ENCODE measurements at regions not wholly inside any gene's neighbourhood (a gene's known extent, or its start where the extent isn't known, plus 50 kb on each side); places are given as distances from the start of the nearest gene placed in this dataset.

DNA sequence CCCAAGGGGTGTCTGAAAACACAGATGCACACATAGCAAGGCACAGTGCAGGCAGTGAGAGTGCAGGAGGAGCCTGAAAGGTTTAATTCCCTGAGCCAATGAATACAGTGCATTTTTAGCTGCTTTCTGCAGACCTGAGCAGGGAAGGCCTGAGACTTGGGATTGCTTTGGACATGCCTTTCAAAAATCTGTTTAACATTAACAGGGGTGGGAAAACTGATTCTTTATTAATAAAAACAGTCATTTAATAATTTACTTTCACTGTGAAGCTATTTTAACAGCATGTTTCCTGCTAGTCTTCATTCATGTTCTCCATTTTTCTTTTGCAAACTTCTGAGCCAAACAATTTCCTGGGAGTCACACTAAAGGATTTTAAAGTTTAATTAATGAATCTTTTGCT lies 488.1 kb downstream of the SMARCA1 start:
- Mint-ChIP-seq H3K4me3 (no peak overlapping the region), H3K4me1 (no peaks in the 10 kb centered on the region), H3K9me3 (peaks cover 0 to 2% (median 0%) of the 10 kb centered on the region in 7 donors), H3K27ac (no peak overlapping the region), H3K36me3 (no peaks in the 10 kb centered on the region), H3K27me3 (no peaks in the 10 kb centered on the region)
- DNase-seq (no peak), ATAC-seq (ENCODE audit: low read depth in 2 of 2) (no peak)

DNA sequence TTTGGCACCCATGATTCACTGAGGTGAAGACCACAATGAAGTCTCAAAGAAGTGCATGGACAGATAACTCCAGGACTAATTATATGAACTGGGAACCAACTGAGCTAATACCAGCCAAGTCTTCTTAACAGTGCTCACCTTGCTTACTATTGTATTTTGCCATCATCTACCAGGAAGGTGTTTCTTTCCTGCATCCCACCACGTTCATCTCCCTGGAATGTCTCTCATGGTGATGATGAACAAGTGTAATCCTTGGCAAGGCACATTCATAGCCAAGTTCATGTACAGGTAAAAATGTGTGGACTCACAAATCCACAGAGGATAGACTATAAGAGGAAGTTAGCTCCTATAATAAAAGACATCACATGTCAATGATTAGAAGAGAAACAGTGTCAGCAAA lies 489.1 kb downstream of the SMARCA1 start:
- Mint-ChIP-seq H3K9me3 (peaks cover 0 to 2% (median 0%) of the 10 kb centered on the region in 7 donors), H3K27ac (no peak overlapping the region), H3K27me3 (no peaks in the 10 kb centered on the region), H3K36me3 (no peaks in the 10 kb centered on the region), H3K4me1 (no peaks in the 10 kb centered on the region), H3K4me3 (no peak overlapping the region)
- ATAC-seq (ENCODE audit: low read depth in 2 of 2) = no peak
- no peak for DNase-seq

DNA sequence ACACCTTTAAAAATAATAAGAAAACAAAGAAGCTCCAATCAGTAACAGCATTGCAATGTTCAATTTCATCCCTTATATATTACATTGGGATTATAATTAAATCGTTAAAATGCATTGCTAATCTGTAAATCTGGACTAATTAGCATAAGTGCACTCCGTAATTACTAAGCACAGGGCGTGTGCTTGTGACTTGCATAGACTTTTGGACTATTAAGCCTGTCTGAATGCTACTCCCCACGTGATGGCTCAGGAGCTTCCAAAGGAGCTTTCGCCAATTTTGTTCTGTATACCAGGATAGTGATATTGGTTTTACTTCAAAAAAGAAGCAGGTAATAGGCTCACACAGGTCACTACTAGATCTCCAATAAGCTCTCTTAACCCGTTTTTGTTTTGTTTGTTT lies 497.1 kb downstream of the SMARCA1 start:
- no peaks in the 10 kb centered on the region for H3K36me3 Mint-ChIP-seq
- no peaks in the 10 kb centered on the region for H3K27me3 Mint-ChIP-seq
- ATAC-seq (ENCODE audit: low read depth in 2 of 2) (no peak), DNase-seq (no peak)
- H3K27ac Mint-ChIP-seq = no peak overlapping the region
- H3K4me1 Mint-ChIP-seq = no peaks in the 10 kb centered on the region
- H3K4me3 Mint-ChIP-seq = no peak overlapping the region
- peaks cover 0 to 10% (median 0%) of the 10 kb centered on the region in 7 donors for H3K9me3 Mint-ChIP-seq

DNA sequence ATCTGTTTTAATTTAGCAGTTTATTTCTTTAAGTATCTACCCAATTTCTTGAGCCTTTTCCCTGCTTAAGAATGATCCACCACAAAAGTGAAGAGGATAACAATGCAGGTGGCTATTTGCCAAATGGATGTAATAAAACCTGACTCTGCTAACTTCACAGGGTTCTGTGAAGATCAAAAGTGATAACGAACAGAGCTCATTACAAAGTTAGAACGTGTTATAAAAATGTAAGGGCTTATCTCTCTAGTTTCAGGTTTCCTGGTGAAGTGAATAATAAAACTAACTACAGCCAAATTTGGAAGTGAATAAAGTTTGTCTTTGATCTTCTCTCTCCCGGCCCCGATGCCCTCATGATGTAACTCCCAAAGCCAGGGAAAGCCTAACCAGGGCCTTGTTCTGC lies 497.9 kb downstream of the SMARCA1 start:
- Mint-ChIP-seq H3K4me3 (no peak overlapping the region), H3K4me1 (no peaks in the 10 kb centered on the region), H3K9me3 (peaks cover 0 to 10% (median 0%) of the 10 kb centered on the region in 7 donors), H3K27ac (no peak overlapping the region), H3K36me3 (no peaks in the 10 kb centered on the region), H3K27me3 (no peaks in the 10 kb centered on the region)
- DNase-seq (no peak), ATAC-seq (ENCODE audit: low read depth in 2 of 2) (no peak)

DNA sequence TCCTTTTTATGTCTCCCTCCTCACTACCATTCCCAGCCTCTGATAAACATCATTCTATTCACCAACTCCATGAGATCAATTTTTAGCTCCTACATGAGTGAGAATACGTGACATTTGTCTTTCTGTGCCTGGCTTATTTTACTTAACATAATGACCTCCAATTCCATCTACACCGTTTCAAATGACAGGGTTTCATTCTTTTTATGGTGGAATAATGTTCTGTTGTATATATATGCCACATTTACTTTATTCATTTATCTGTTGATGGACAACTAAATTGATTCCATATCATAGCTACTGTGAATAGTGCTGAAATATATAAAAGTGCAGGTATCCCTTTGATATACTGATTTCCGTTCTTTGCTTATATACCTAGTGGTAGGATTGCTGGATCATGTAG lies 503.9 kb downstream of the SMARCA1 start:
- H3K9me3 Mint-ChIP-seq = peaks cover 0 to 9% (median 0%) of the 10 kb centered on the region in 7 donors
- ATAC-seq (ENCODE audit: low read depth in 2 of 2) = no peak
- no peak overlapping the region for H3K27ac Mint-ChIP-seq

DNA sequence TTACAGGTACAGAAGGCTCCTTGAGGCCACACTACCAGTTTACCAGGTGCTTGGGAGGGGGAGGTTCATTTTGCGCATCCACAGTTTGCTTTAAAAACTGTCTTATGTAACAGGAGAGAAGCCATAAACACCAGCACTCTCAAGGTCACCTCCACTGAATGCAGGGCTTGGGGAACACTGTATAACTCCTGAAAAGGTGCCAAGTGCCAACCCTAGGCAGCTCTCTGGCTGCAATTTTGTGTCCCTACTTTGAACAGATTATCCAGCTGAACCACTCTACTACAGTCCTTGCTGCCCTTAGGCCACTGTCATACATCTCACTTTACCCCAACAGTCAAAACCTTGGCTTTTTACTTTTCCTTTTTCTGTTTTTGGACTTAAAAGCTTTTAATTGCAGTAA lies 507.9 kb downstream of the SMARCA1 start:
- no peaks in the 10 kb centered on the region for H3K36me3 Mint-ChIP-seq
- H3K27ac Mint-ChIP-seq = no peak overlapping the region
- ATAC-seq (ENCODE audit: low read depth in 2 of 2) = no peak
- peaks cover 0 to 1% (median 0%) of the 10 kb centered on the region in 7 donors for H3K9me3 Mint-ChIP-seq
- no peak for DNase-seq
- no peaks in the 10 kb centered on the region for H3K4me1 Mint-ChIP-seq
- H3K4me3 Mint-ChIP-seq = no peak overlapping the region
- H3K27me3 Mint-ChIP-seq = peaks cover 0 to 3% (median 0%) of the 10 kb centered on the region in 3 donors

More for the DNA sequence above, 503.9 kb downstream of the SMARCA1 start:
- H3K27me3 Mint-ChIP-seq = no peaks in the 10 kb centered on the region
- H3K4me1 Mint-ChIP-seq = no peaks in the 10 kb centered on the region
- no peak overlapping the region for H3K4me3 Mint-ChIP-seq
- no peaks in the 10 kb centered on the region for H3K36me3 Mint-ChIP-seq
- DNase-seq = no peak

DNA sequence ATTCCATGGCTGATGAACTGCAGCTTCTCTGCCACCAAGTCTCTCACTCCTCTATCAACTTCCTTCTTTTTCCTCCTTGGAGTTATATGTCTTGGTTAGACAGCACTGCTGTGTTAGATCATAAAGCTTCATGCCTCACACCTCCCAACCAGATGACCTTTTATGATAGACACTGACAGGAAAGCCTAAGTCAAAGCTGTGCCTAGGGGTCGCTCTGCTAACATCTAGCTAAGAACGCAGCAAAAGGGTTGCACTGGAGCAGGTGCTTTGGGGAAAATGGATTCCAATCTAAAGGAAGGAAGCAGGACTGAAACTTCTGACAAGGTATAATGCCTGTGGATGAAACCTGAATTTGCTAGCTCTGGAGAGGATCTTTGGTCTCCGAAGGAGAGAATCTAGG lies 509.7 kb downstream of the SMARCA1 start:
- no peak overlapping the region for H3K4me3 Mint-ChIP-seq
- peaks cover 0 to 3% (median 0%) of the 10 kb centered on the region in 7 donors for H3K9me3 Mint-ChIP-seq
- no peaks in the 10 kb centered on the region for H3K36me3 Mint-ChIP-seq
- no peaks in the 10 kb centered on the region for H3K4me1 Mint-ChIP-seq
- DNase-seq = no peak
- H3K27me3 Mint-ChIP-seq = peaks cover 0 to 3% (median 0%) of the 10 kb centered on the region in 3 donors
- ATAC-seq (ENCODE audit: low read depth in 2 of 2) = no peak
- no peak overlapping the region for H3K27ac Mint-ChIP-seq

DNA sequence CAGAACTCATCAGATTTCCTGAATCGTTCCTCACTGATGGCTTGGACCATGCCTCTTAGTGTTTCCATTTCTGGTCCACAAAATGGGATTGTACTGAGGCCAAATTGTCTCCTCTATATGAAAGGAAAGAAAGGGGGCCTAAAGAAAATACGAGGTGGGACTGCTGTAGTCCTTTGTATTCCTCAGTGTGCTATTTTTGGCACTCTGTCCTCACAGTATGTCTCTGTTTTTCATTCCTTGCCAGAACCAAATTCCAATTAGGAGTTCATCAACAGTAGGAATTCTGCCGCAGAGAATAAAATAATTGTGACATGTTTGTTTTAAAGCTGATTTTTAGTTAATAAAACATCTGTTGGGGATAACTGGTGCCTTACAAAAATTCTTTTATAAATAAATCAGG lies 515.7 kb downstream of the SMARCA1 start:
- no peak overlapping the region for H3K4me3 Mint-ChIP-seq
- no peaks in the 10 kb centered on the region for H3K4me1 Mint-ChIP-seq
- peaks cover 0 to 5% (median 2%) of the 10 kb centered on the region in 7 donors for H3K9me3 Mint-ChIP-seq
- no peaks in the 10 kb centered on the region for H3K36me3 Mint-ChIP-seq
- ATAC-seq (ENCODE audit: low read depth in 2 of 2) (no peak), DNase-seq (no peak)
- peaks cover 0 to 3% (median 0%) of the 10 kb centered on the region in 3 donors for H3K27me3 Mint-ChIP-seq
- no peak overlapping the region for H3K27ac Mint-ChIP-seq

DNA sequence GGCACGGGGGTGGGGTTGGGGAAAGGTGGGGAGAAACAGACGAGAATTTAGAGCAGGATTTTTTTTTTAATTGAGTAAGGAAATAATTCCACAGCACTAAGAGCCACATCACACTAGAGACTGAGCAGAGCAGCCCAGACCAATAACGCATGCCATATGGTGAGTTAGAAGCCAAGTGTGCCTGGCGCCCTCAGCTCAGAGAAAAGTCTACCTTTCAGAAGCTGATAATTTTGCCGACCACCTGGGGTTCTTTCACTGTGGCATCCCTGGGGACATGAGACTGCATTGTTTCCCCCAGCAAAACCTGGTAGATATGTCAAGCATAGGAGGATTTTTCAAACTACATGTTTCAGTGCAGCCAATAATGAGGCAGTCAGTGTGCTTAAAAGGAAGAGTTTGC lies 516.8 kb downstream of the SMARCA1 start:
- Mint-ChIP-seq H3K9me3 (peaks cover 0 to 7% (median 4%) of the 10 kb centered on the region in 7 donors), H3K36me3 (no peaks in the 10 kb centered on the region), H3K4me3 (no peak overlapping the region), H3K4me1 (no peaks in the 10 kb centered on the region), H3K27me3 (no peaks in the 10 kb centered on the region), H3K27ac (no peak overlapping the region)
- ATAC-seq (ENCODE audit: low read depth in 2 of 2) (no peak), DNase-seq (no peak)

DNA sequence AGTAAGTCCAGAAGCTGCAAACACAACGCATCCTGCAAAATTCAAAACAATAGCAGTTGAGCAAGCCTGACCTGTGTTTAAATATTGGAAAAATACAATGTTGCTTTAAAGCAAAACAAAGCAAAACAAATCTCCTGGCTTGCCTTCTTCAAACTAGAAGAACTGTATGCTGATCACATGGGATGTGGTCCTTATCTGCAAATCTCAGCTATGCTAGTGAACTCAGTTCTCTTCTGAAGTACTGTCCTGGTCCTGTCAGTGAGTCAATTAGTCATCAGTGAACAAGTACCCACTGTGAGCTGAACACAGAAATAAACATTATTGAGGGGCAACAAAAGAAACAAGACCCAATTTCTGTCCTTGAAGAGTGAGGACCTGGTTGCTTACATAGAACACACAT lies 522.5 kb downstream of the SMARCA1 start:
- H3K4me1 Mint-ChIP-seq = no peaks in the 10 kb centered on the region
- ATAC-seq (ENCODE audit: low read depth in 2 of 2) (no peak), DNase-seq (no peak)
- H3K27me3 Mint-ChIP-seq = no peaks in the 10 kb centered on the region
- no peak overlapping the region for H3K27ac Mint-ChIP-seq
- peaks cover 0 to 9% (median 4%) of the 10 kb centered on the region in 7 donors for H3K9me3 Mint-ChIP-seq
- H3K36me3 Mint-ChIP-seq = no peaks in the 10 kb centered on the region
- no peak overlapping the region for H3K4me3 Mint-ChIP-seq

DNA sequence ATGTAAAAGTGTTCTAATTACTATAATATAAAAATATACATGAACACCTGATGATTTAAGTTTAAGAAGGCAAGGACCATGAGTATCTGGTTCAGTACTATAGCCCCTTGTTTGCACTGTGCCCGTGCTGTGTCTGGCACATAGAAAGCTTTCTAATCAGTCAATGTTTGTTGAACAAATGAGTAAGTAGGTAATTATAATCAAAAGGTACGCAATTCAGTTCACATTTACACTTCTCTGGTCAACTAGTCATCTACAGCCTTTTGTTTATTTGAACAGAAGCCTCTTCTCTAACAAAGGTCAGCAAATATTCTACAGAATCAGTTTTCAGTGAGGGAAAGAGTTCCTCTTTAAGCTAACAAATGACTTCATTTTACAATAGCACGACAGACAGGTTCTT lies 523.3 kb downstream of the SMARCA1 start:
- peaks cover 0 to 9% (median 4%) of the 10 kb centered on the region in 7 donors for H3K9me3 Mint-ChIP-seq
- no peak overlapping the region for H3K4me3 Mint-ChIP-seq
- DNase-seq (no peak), ATAC-seq (ENCODE audit: low read depth in 2 of 2) (no peak)
- H3K27me3 Mint-ChIP-seq = no peaks in the 10 kb centered on the region
- no peaks in the 10 kb centered on the region for H3K36me3 Mint-ChIP-seq
- no peak overlapping the region for H3K27ac Mint-ChIP-seq
- no peaks in the 10 kb centered on the region for H3K4me1 Mint-ChIP-seq

DNA sequence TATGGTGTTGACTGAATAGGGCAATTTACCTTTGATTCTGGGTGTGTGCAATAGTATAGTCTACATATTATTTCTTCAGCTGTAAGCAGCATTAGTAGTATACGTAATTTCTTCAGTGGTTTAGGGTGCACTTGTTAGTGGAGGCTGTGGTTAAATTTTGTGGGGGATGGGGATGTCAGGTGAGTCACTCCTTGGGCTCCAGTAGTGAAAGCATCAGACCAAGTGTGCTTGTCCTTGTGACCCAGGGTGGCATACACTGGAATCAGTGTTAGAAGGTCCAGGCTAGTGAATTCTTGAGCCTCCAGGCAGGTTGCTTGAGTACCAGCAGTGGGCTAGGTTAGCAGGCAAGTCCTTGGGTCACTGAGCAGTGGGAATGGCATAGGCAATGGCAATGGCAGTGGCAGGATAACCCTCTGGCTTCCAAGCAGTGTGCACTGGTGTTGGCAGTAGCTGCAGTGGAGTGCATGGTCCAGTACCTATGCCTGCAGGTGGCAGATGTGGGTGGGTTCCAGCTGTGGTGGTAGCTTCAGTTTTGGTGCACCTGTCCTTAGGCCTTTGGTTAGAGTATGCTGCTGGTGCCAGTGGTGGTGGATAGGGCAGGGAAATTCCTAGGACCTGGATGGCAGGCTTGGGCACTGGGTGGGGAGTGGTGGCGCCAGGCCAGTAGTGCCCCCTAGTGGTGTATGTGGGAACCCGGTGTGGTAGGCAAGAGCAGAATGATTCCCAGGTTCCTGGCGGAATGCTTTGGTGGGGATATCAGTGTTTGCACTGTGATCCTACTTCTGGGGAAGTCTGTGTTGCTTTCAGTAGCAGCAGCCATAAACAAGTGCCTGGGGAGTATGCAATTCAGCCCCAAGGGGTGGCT lies 531.0 kb downstream of the SMARCA1 start:
- Mint-ChIP-seq H3K27me3 (no peaks in the 10 kb centered on the region), H3K4me1 (no peaks in the 10 kb centered on the region), H3K27ac (no peak overlapping the region), H3K4me3 (no peak overlapping the region), H3K36me3 (no peaks in the 10 kb centered on the region), H3K9me3 (peaks cover 5 to 22% (median 9%) of the 10 kb centered on the region in 7 donors)
- ATAC-seq (ENCODE audit: low read depth in 2 of 2) = no peak
- no peak for DNase-seq

DNA sequence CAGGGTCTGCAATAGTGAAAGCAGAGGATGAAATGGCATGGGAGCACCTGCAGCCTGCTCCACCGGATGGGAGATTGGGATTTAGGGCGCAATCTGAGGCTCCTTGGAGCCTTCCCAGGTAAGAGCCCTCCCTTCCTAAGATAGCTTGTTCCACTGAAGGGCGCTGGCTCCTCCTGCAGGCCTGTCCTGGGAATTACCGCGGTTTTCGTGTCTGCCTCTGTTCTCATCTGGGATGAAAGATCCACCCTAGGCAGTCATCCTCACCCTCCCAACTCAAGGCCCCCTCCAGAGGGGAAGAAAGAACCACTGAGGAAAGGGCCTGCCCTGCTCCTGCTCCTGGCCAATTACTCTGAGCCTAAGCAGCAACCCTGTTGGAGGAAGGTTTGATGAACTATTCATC lies 547.5 kb downstream of the SMARCA1 start:
- no peak overlapping the region for H3K4me3 Mint-ChIP-seq
- H3K9me3 Mint-ChIP-seq = no peaks in the 10 kb centered on the region
- ATAC-seq (ENCODE audit: low read depth in 2 of 2) (no peak), DNase-seq (no peak)
- peaks cover 0 to 8% (median 0%) of the 10 kb centered on the region in 3 donors for H3K27me3 Mint-ChIP-seq
- H3K36me3 Mint-ChIP-seq = no peaks in the 10 kb centered on the region
- no peak overlapping the region for H3K27ac Mint-ChIP-seq
- no peaks in the 10 kb centered on the region for H3K4me1 Mint-ChIP-seq

DNA sequence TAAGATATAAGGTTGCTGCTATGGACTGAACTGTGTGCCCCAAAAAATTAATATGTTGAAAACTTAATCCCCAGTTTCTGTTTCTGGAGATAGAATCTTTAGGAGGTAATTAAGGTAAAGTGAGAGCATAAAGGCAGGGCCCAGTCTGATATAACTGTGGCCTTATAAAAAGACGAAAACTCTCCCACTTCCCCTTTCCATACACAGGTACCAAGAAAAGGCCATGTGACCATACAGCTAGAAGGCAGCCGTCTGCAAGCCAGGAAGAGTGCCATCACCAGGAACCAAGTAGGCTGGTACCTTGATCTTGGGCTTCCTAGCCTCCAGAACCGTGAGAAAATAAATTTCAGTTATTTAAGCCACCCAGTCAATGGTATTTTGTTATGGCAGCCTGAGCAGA lies 550.3 kb downstream of the SMARCA1 start:
- no peak for ATAC-seq (ENCODE audit: low read depth in 2 of 2)
- Mint-ChIP-seq H3K27ac (no peak overlapping the region), H3K4me1 (no peaks in the 10 kb centered on the region), H3K9me3 (peaks cover 0 to under 1% (median 0%) of the 10 kb centered on the region in 7 donors), H3K36me3 (no peaks in the 10 kb centered on the region), H3K27me3 (peaks cover 0 to 8% (median 0%) of the 10 kb centered on the region in 3 donors), H3K4me3 (no peak overlapping the region)
- DNase-seq = no peak

Measured in naive B cell (primary cell).